Hepatocyte (in vitro differentiated cells): ENCODE measurements at regions not wholly inside any gene's neighbourhood (a gene's known extent, or its start where the extent isn't known, plus 50 kb on each side); places are given as distances from the start of the nearest gene placed in this dataset.

Source experiments
- EZH2 ChIP-seq: fragments of 200-600 bp; sonication (generic); IDR thresholded peaks from 2 replicates; pipeline ENCODE4 v1.6.1; 2016; ENCODE audit warnings: antibody characterized with exemption, mild to moderate bottlenecking, borderline replicate concordance
- EZH2phosphoT487 ChIP-seq: fragments of 200-600 bp; sonication (generic); IDR thresholded peaks from one replicate; pipeline ENCODE4 v1.6.1; 2018; ENCODE audit warnings: antibody characterized with exemption, mild to moderate bottlenecking, low read depth, moderate library complexity; ENCODE audit not compliant: unreplicated experiment, severe bottlenecking
- TF ChIP-seq, protein P1 (sequence below): fragments of 200-600 bp; sonication (generic); IDR thresholded peaks from 2 replicates; pipeline ENCODE4 v1.5.1; 2016; ENCODE audit warnings: antibody characterized with exemption, mild to moderate bottlenecking; ENCODE audit not compliant: poor library complexity

GRCh38 chr6:85810558-85810957, 167.9 kb upstream of the SYNCRIP start:
- TF ChIP-seq, protein P1, sequence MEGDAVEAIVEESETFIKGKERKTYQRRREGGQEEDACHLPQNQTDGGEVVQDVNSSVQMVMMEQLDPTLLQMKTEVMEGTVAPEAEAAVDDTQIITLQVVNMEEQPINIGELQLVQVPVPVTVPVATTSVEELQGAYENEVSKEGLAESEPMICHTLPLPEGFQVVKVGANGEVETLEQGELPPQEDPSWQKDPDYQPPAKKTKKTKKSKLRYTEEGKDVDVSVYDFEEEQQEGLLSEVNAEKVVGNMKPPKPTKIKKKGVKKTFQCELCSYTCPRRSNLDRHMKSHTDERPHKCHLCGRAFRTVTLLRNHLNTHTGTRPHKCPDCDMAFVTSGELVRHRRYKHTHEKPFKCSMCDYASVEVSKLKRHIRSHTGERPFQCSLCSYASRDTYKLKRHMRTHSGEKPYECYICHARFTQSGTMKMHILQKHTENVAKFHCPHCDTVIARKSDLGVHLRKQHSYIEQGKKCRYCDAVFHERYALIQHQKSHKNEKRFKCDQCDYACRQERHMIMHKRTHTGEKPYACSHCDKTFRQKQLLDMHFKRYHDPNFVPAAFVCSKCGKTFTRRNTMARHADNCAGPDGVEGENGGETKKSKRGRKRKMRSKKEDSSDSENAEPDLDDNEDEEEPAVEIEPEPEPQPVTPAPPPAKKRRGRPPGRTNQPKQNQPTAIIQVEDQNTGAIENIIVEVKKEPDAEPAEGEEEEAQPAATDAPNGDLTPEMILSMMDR, result no peak
- TF ChIP-seq EZH2phosphoT487 (no peak), EZH2 (no peak)
